Gastrocnemius medialis (tissue), 4 donors: ENCODE measurements at regions not wholly inside any gene's neighbourhood (a gene's known extent, or its start where the extent isn't known, plus 50 kb on each side); places are given as distances from the start of the nearest gene placed in this dataset.

ENCODE experiments used
- CTCF ChIP-seq, 5 experiments: fragments of 450-650 bp in 3 of 5; fragments of 200-600 bp in 2 of 5; sonication (generic) in 2 of 5; IDR thresholded peaks in 4 of 5; conservative IDR thresholded peaks in 1 of 5; 1 replicate in 4 of 5; 2 replicates in 1 of 5; pipeline ENCODE4 v1.5.1; 2016 to 2019; ENCODE audit warnings: antibody characterized with exemption in 5 of 5, mild to moderate bottlenecking in 3 of 5, moderate library complexity in 3 of 5
- POLR2A ChIP-seq, 2 donors: fragments of 450-650 bp; IDR thresholded peaks; one replicate each; pipeline ENCODE4 v1.6.1; 2017; ENCODE audit warnings: antibody characterized with exemption in 2 of 2, mild to moderate bottlenecking in 2 of 2, moderate library complexity in 2 of 2

GRCh38 chr5:9690751-9691150, 60.6 kb upstream of the TAS2R1 start:
- TF ChIP-seq CTCF (IDR thresholded peaks at IDR 0.05 in 4 of 5, conservative IDR thresholded peaks at IDR 0.05 in 1 of 5) (no peak), POLR2A (IDR thresholded peaks at IDR 0.05) (no peak)
